H54 (cell line): ENCODE measurements at regions not wholly inside any gene's neighbourhood (a gene's known extent, or its start where the extent isn't known, plus 50 kb on each side); places are given as distances from the start of the nearest gene placed in this dataset.

Experiments
- DNase-seq: peaks from one replicate; pipeline ENCODE4 v3.0.0; 2011; ENCODE audit warnings: low spot score, mixed read lengths; ENCODE audit not compliant: insufficient read length
- FAIRE-seq: peaks from 3 replicates; lab custom pipeline; 2011; peaks lifted over from hg19 to GRCh38; lab: Jason Lieb, UNC
- POLR2A ChIP-seq: IDR thresholded peaks from 2 replicates; pipeline ENCODE4 v1.6.1; 2011; ENCODE audit warnings: low read depth, mild to moderate bottlenecking, low read length

GRCh38 chr5:111676926-111677415, 80.0 kb downstream of the NREP start:
- FAIRE-seq (no peak), DNase-seq (no peak)
- TF ChIP-seq POLR2A, result no peak

GRCh38 chr5:111676466-111676865, 80.5 kb downstream of the NREP start:
- DNase-seq, result no peak
- no peak for TF ChIP-seq POLR2A
- FAIRE-seq, result no peak

GRCh38 chr5:111675201-111675934, 81.6 kb downstream of the NREP start:
- no peak for DNase-seq
- no peak for TF ChIP-seq POLR2A
- FAIRE-seq, result no peak

GRCh38 chr5:111673891-111674626, 82.9 kb downstream of the NREP start:
- DNase-seq, result no peak
- FAIRE-seq, result no peak
- TF ChIP-seq POLR2A, result no peak

- DNase-seq (no peak), FAIRE-seq (no peak)
- TF ChIP-seq POLR2A, result no peak
Measured at GRCh38 chr5:111672099-111672498, 84.9 kb downstream of the NREP start.

- no peak for FAIRE-seq
- no peak for TF ChIP-seq POLR2A
- no peak for DNase-seq
Measured at GRCh38 chr5:111670826-111671492, 86.0 kb downstream of the NREP start.

GRCh38 chr5:111668477-111669414, 88.2 kb downstream of the NREP start:
- DNase-seq, result no peak
- TF ChIP-seq POLR2A, result no peak
- no peak for FAIRE-seq

GRCh38 chr5:111667128-111667736, 89.8 kb downstream of the NREP start:
- FAIRE-seq, result no peak
- DNase-seq, result no peak

GRCh38 chr5:111656580-111656979, 100.4 kb downstream of the NREP start:
- TF ChIP-seq POLR2A, result no peak
- no peak for FAIRE-seq
- no peak for DNase-seq

More at GRCh38 chr5:111667128-111667736, 89.8 kb downstream of the NREP start:
- no peak for TF ChIP-seq POLR2A

- no peak for DNase-seq
- TF ChIP-seq POLR2A, result no peak
- FAIRE-seq, result no peak
Measured at GRCh38 chr5:111655169-111655924, 101.6 kb downstream of the NREP start.

GRCh38 chr5:111653408-111653807, 103.6 kb downstream of the NREP start:
- TF ChIP-seq POLR2A, result no peak
- no peak for FAIRE-seq
- DNase-seq, result no peak

GRCh38 chr5:111649516-111649915, 107.5 kb downstream of the NREP start:
- FAIRE-seq (no peak), DNase-seq (no peak)
- TF ChIP-seq POLR2A, result no peak

- DNase-seq (no peak), FAIRE-seq (no peak)
- no peak for TF ChIP-seq POLR2A
Measured at GRCh38 chr5:111645303-111645838, 111.6 kb downstream of the NREP start.
